NB4 (cell line): ENCODE measurements at regions not wholly inside any gene's neighbourhood (a gene's known extent, or its start where the extent isn't known, plus 50 kb on each side); places are given as distances from the start of the nearest gene placed in this dataset.

ENCODE experiments used
- MYC ChIP-seq: IDR thresholded peaks from 2 replicates; pipeline ENCODE4 v1.6.1; 2011; ENCODE audit warnings: low read depth, low read length
- POLR2A ChIP-seq: IDR thresholded peaks from 2 replicates; pipeline ENCODE4 v1.6.1; 2011; ENCODE audit warnings: mild to moderate bottlenecking; ENCODE audit not compliant: insufficient read length; ENCODE audit errors: extremely low read depth
- TF ChIP-seq, protein P1 (sequence below): IDR thresholded peaks from one replicate; pipeline ENCODE4 v1.5.1; 2012; ENCODE audit warnings: low read depth, low read length
- TF ChIP-seq, protein P2 (sequence below): IDR thresholded peaks from 2 replicates; pipeline ENCODE4 v1.6.1; 2011; ENCODE audit warnings: low read depth, low read length

DNA sequence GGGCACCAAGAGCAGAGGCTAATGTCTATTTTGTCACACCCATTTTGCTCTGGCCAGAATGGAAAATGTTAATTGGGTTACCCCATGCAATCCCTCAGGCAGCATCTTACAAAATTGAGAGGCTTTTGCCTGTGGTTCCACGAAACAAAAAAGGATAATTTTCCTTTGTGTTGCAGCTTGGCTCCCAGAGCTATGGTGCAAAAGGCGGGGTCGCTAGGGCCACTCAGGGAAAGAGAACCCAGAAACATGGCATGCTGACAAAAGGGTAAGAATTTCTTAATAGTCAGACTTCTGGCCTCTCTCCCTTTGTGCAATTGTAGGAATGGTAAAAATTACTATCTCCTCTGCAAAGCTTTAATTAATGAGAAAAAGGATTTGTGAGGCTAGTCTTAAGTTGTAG lies 119.6 kb upstream of the BANK1 start:
- TF ChIP-seq, protein P1, sequence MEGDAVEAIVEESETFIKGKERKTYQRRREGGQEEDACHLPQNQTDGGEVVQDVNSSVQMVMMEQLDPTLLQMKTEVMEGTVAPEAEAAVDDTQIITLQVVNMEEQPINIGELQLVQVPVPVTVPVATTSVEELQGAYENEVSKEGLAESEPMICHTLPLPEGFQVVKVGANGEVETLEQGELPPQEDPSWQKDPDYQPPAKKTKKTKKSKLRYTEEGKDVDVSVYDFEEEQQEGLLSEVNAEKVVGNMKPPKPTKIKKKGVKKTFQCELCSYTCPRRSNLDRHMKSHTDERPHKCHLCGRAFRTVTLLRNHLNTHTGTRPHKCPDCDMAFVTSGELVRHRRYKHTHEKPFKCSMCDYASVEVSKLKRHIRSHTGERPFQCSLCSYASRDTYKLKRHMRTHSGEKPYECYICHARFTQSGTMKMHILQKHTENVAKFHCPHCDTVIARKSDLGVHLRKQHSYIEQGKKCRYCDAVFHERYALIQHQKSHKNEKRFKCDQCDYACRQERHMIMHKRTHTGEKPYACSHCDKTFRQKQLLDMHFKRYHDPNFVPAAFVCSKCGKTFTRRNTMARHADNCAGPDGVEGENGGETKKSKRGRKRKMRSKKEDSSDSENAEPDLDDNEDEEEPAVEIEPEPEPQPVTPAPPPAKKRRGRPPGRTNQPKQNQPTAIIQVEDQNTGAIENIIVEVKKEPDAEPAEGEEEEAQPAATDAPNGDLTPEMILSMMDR = no peak
- TF ChIP-seq POLR2A (no peak), MYC (no peak)
- TF ChIP-seq, protein P2, sequence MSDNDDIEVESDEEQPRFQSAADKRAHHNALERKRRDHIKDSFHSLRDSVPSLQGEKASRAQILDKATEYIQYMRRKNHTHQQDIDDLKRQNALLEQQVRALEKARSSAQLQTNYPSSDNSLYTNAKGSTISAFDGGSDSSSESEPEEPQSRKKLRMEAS = no peak
